HEK293 (cell line): ENCODE measurements at regions not wholly inside any gene's neighbourhood (a gene's known extent, or its start where the extent isn't known, plus 50 kb on each side); places are given as distances from the start of the nearest gene placed in this dataset.

Experiments
- CTCF ChIA-PET: fragments of 350-600 bp; formaldehyde crosslinking; extraction: SDS; loops from one replicate; lab custom pipeline; 2021; ENCODE audit warnings: antibody characterized with exemption; lab: Yijun Ruan, JAX
- POLR2A ChIA-PET: fragments of 300-600 bp; formaldehyde crosslinking; extraction: SDS; loops from one replicate; lab custom pipeline; 2020; ENCODE audit warnings: antibody characterized with exemption, inconsistent platforms; lab: Yijun Ruan, JAX
- H3K27ac ChIP-seq: fragments of 200-500 bp; sonication (Bioruptor generic); 2 replicates; pipeline ENCODE4 v1.5.1; 2014; ENCODE audit warnings: low read depth, low read length, control low read depth, inconsistent platforms; ENCODE audit errors: extremely low read depth
- H3K36me3 ChIP-seq, 2 experiments: fragments of 200-500 bp in 1 of 2; sonication (Bioruptor generic) in 1 of 2; 1 replicate in 1 of 2; 2 replicates in 1 of 2; pipeline ENCODE4 v1.5.1; 2014 to 2017; ENCODE audit warnings: inconsistent platforms in 2 of 2, low read length in 2 of 2; ENCODE audit not compliant: control insufficient read depth in 2 of 2, insufficient read depth in 1 of 2
- H3K4me1 ChIP-seq: fragments of 200-500 bp; sonication (Bioruptor generic); 2 replicates; pipeline ENCODE4 v1.5.1; 2014; ENCODE audit warnings: mild to moderate bottlenecking, low read length, inconsistent platforms; ENCODE audit not compliant: control insufficient read depth, insufficient read depth
- H3K4me3 ChIP-seq: 2 replicates; pipeline ENCODE4 v1.5.1; 2011; ENCODE audit warnings: low read depth, mild to moderate bottlenecking, control low read depth, low read length, moderate library complexity
- H3K9me3 ChIP-seq: fragments of 200-500 bp; sonication (Bioruptor generic); 2 replicates; pipeline ENCODE4 v1.5.1; 2014; ENCODE audit warnings: low read depth, low read length, inconsistent platforms; ENCODE audit not compliant: control insufficient read depth, insufficient read depth
- BCL6B ChIP-seq: fragments of 450-650 bp; formaldehyde crosslinking; IDR thresholded peaks from 2 replicates; pipeline ENCODE4 v1.5.1; 2017; ENCODE audit warnings: missing biosample characterization, missing genetic modification characterization
- EGR2 ChIP-seq: fragments of 450-650 bp; formaldehyde crosslinking; IDR thresholded peaks from 2 replicates; pipeline ENCODE4 v1.5.1; 2016; ENCODE audit warnings: low read depth, missing biosample characterization, missing genetic modification characterization
- GLIS2 ChIP-seq: fragments of 450-650 bp; formaldehyde crosslinking; IDR thresholded peaks from 2 replicates; pipeline ENCODE4 v1.5.1; 2016; ENCODE audit warnings: missing biosample characterization, missing genetic modification characterization
- HIC1 ChIP-seq: fragments of 450-650 bp; formaldehyde crosslinking; IDR thresholded peaks from 2 replicates; pipeline ENCODE4 v1.5.1; 2016; ENCODE audit warnings: missing biosample characterization, missing genetic modification characterization
- KLF8 ChIP-seq: fragments of 450-650 bp; formaldehyde crosslinking; IDR thresholded peaks from 2 replicates; pipeline ENCODE4 v1.5.1; 2016; ENCODE audit warnings: missing biosample characterization, missing genetic modification characterization
- PRDM6 ChIP-seq: fragments of 450-650 bp; formaldehyde crosslinking; IDR thresholded peaks from 2 replicates; pipeline ENCODE4 v1.5.1; 2017; ENCODE audit warnings: missing biosample characterization, missing genetic modification characterization
- REPIN1 ChIP-seq: fragments of 450-650 bp; formaldehyde crosslinking; IDR thresholded peaks from 2 replicates; pipeline ENCODE4 v1.5.1; 2017; ENCODE audit warnings: missing biosample characterization, missing genetic modification characterization, low read depth
- SP2 ChIP-seq: fragments of 450-650 bp; formaldehyde crosslinking; IDR thresholded peaks from 2 replicates; pipeline ENCODE4 v1.5.1; 2016; ENCODE audit warnings: missing biosample characterization, missing genetic modification characterization
- SP3 ChIP-seq: fragments of 450-650 bp; formaldehyde crosslinking; IDR thresholded peaks from 2 replicates; pipeline ENCODE4 v1.5.1; 2016; ENCODE audit warnings: missing biosample characterization, missing genetic modification characterization
- ZFP3 ChIP-seq: fragments of 450-650 bp; formaldehyde crosslinking; IDR thresholded peaks from 2 replicates; pipeline ENCODE4 v1.5.1; 2016; ENCODE audit warnings: low read depth, missing biosample characterization, missing genetic modification characterization
- ZNF10 ChIP-seq: fragments of 450-650 bp; formaldehyde crosslinking; IDR thresholded peaks from 2 replicates; pipeline ENCODE4 v1.5.1; 2017; ENCODE audit warnings: missing biosample characterization, missing genetic modification characterization
- ZNF157 ChIP-seq: fragments of 450-650 bp; formaldehyde crosslinking; IDR thresholded peaks from 2 replicates; pipeline ENCODE4 v1.5.1; 2016; ENCODE audit warnings: missing biosample characterization, missing genetic modification characterization
- ZNF18 ChIP-seq: fragments of 450-650 bp; formaldehyde crosslinking; IDR thresholded peaks from 2 replicates; pipeline ENCODE4 v1.5.1; 2016; ENCODE audit warnings: missing biosample characterization, missing genetic modification characterization
- ZNF335 ChIP-seq: fragments of 450-650 bp; formaldehyde crosslinking; conservative IDR thresholded peaks from 2 replicates; pipeline ENCODE4 v1.5.1; 2016; ENCODE audit warnings: missing biosample characterization, missing genetic modification characterization
- ZNF366 ChIP-seq: fragments of 450-650 bp; formaldehyde crosslinking; conservative IDR thresholded peaks from 2 replicates; pipeline ENCODE4 v1.5.1; 2016; ENCODE audit warnings: missing biosample characterization, missing genetic modification characterization
- ZNF404 ChIP-seq: fragments of 450-650 bp; formaldehyde crosslinking; IDR thresholded peaks from 2 replicates; pipeline ENCODE4 v1.5.1; 2017; ENCODE audit warnings: missing biosample characterization, missing genetic modification characterization
- ZNF426 ChIP-seq: fragments of 450-650 bp; formaldehyde crosslinking; IDR thresholded peaks from 2 replicates; pipeline ENCODE4 v1.5.1; 2017; ENCODE audit warnings: missing biosample characterization, missing genetic modification characterization, mild to moderate bottlenecking, inconsistent platforms, moderate library complexity
- ZNF514 ChIP-seq: fragments of 450-650 bp; formaldehyde crosslinking; IDR thresholded peaks from 2 replicates; pipeline ENCODE4 v1.5.1; 2016; ENCODE audit warnings: missing biosample characterization, missing genetic modification characterization
- ZNF571 ChIP-seq: fragments of 450-650 bp; formaldehyde crosslinking; IDR thresholded peaks from 2 replicates; pipeline ENCODE4 v1.5.0; 2017; ENCODE audit warnings: missing biosample characterization, missing genetic modification characterization
- ZNF843 ChIP-seq: fragments of 450-650 bp; formaldehyde crosslinking; IDR thresholded peaks from 2 replicates; pipeline ENCODE4 v1.5.1; 2016; ENCODE audit warnings: missing biosample characterization, missing genetic modification characterization

GRCh38 chr10:8726084-8726778 lies 671.7 kb downstream of the GATA3 start:
- CTCF ChIA-PET: no interaction called here
- Histone ChIP-seq H3K4me3 (no peak overlapping the region), H3K4me1 (no peaks in the 10 kb centered on the region), H3K9me3 (no peaks in the 10 kb centered on the region), H3K36me3 (no peaks in the 10 kb centered on the region), H3K27ac (no peak overlapping the region)
- POLR2A ChIA-PET: no interaction called here
- TF ChIP-seq SP2 (tag by site-specific recombination) (no peak), PRDM6 (peak; percentile 91), ZNF18 (tag by site-specific recombination) (0 out of 2 replicates have a peak, but pooled peaks have one; percentile 12), ZNF10 (tag by site-specific recombination) (0 out of 2 replicates have a peak, but pooled peaks have one; percentile 19), ZNF843 (tag by site-specific recombination) (0 out of 2 replicates have a peak, but pooled peaks have one; percentile 13), ZNF426 (0 out of 2 replicates have a peak, but pooled peaks have one; percentile 2), ZNF335 (tag by site-specific recombination) (no peak), KLF8 (tag by site-specific recombination) (peak; percentile 42; the same call in 1 of the 2 replicates), ZNF366 (tag by site-specific recombination) (0 out of 2 replicates have a peak, but pooled peaks have one; percentile 12), SP3 (tag by site-specific recombination) (no peak), HIC1 (tag by site-specific recombination) (peak; percentile 54; the same call in 1 of the 2 replicates)

- H3K4me3 ChIP-seq: no peak overlapping the region
- ChIA-PET POLR2A (no interaction called here), CTCF (no interaction called here)
These were observed 672.2 kb downstream of the GATA3 start for GRCh38 chr10:8726779-8727084.

More at GRCh38 chr10:8726779-8727084, 672.2 kb downstream of the GATA3 start:
- H3K36me3 ChIP-seq: no peaks in the 10 kb centered on the region
- H3K27ac ChIP-seq: no peak overlapping the region
- no peaks in the 10 kb centered on the region for H3K4me1 ChIP-seq
- TF ChIP-seq ZFP3 (tag by site-specific recombination) (no peak), EGR2 (tag by site-specific recombination) (no peak), ZNF514 (tag by site-specific recombination) (no peak), ZNF404 (no peak), ZNF157 (tag by site-specific recombination) (no peak), REPIN1 (tag by site-specific recombination) (no peak), BCL6B (tag by site-specific recombination) (no peak), GLIS2 (tag by site-specific recombination) (no peak), ZNF571 (tag by site-specific recombination) (no peak)
- no peaks in the 10 kb centered on the region for H3K9me3 ChIP-seq
